Panc1 (cell line): ENCODE measurements at regions not wholly inside any gene's neighbourhood (a gene's known extent, or its start where the extent isn't known, plus 50 kb on each side); places are given as distances from the start of the nearest gene placed in this dataset.

Experiments used
- ATAC-seq: fragments of 200-7000 bp; cut with Tn5 transposase; 2 replicates; pipeline ENCODE4 v1.9.1; 2020; ENCODE audit warnings: mild to moderate bottlenecking, moderate library complexity
- BruUV-seq: library from RNA; stranded (reverse); fragments of 400-500 nt; replicated peaks from 2 replicates; lab custom pipeline; 2021; lab: Mats Ljungman, UMichigan
- CTCF ChIA-PET: fragments of 300-600 bp; sonication (Branson Sonifier 250); formaldehyde crosslinking; loops from one replicate; lab custom pipeline; 2022; ENCODE audit warnings: antibody characterized with exemption; lab: Charles Lee
- POLR2A ChIA-PET: fragments of 300-600 bp; sonication (Branson Sonifier 250); formaldehyde crosslinking; loops from one replicate; lab custom pipeline; 2022; ENCODE audit warnings: antibody characterized with exemption; lab: Charles Lee
- DNase-seq: peaks from one replicate; pipeline ENCODE4 v3.0.0-alpha.2; 2010; ENCODE audit warnings: low read depth, low spot score
- H3K27ac ChIP-seq: 2 replicates; pipeline ENCODE4 v1.5.1; 2011; ENCODE audit warnings: mild to moderate bottlenecking, low read length, inconsistent platforms
- H3K27me3 ChIP-seq: fragments of 200-500 bp; sonication (Bioruptor generic); 2 replicates; pipeline ENCODE4 v1.6.0; 2014; ENCODE audit warnings: low read length, inconsistent platforms; ENCODE audit not compliant: control insufficient read depth, insufficient read depth
- H3K36me3 ChIP-seq: fragments of 200-500 bp; sonication (Bioruptor generic); 2 replicates; pipeline ENCODE4 v1.5.1; 2014; ENCODE audit warnings: inconsistent platforms, mild to moderate bottlenecking, low read length, moderate library complexity; ENCODE audit not compliant: control insufficient read depth, insufficient read depth
- H3K4me1 ChIP-seq: 2 replicates; pipeline ENCODE4 v1.5.1; 2011; ENCODE audit warnings: inconsistent platforms, mild to moderate bottlenecking, low read length, moderate library complexity; ENCODE audit not compliant: control insufficient read depth, insufficient read depth
- H3K4me3 ChIP-seq, 2 experiments: 2 replicates each; pipeline ENCODE4 v1.5.1; 2011 to 2012; ENCODE audit warnings: low read depth in 2 of 2, low read length in 2 of 2, mild to moderate bottlenecking in 2 of 2, inconsistent platforms in 1 of 2, moderate library complexity in 1 of 2
- H3K9me3 ChIP-seq: fragments of 200-500 bp; sonication (Bioruptor generic); 2 replicates; pipeline ENCODE4 v1.5.1; 2014; ENCODE audit warnings: low read depth, mild to moderate bottlenecking, inconsistent platforms, low read length, moderate library complexity; ENCODE audit not compliant: control insufficient read depth, insufficient read depth
- CTCF ChIP-seq: fragments of 450-650 bp; IDR thresholded peaks from 2 replicates; pipeline ENCODE4 v1.5.1; 2017; ENCODE audit warnings: mild to moderate bottlenecking
- POLR2AphosphoS5 ChIP-seq: IDR thresholded peaks from 2 replicates; pipeline ENCODE4 v1.6.1; 2012; ENCODE audit warnings: mild to moderate bottlenecking, low read depth, low read length, moderate library complexity
- SIN3A ChIP-seq: IDR thresholded peaks from 2 replicates; pipeline ENCODE4 v1.6.1; 2012; ENCODE audit warnings: low read depth, mild to moderate bottlenecking, low read length, moderate library complexity, borderline replicate concordance; ENCODE audit not compliant: insufficient read depth
- TCF7L2 ChIP-seq: IDR thresholded peaks from 2 replicates; pipeline ENCODE4 v1.6.1; 2011; ENCODE audit warnings: mild to moderate bottlenecking, low read depth, low read length, inconsistent platforms
- in situ Hi-C: cut with HindIII; loops from 2 replicates; pipeline ENCODE4 v1.10.0; 2016; ENCODE audit warnings: low sequenced_read_pairs, low pct_unique_long_range_greater_than_20kb
- intact Hi-C: fragments of 100-400 bp; cut with micrococcal nuclease; formaldehyde crosslinking; loops from one replicate; pipeline ENCODE4 v1.10.0; 2022; ENCODE audit not compliant: unreplicated experiment
- TF ChIP-seq, protein P1 (sequence below), 2 experiments: IDR thresholded peaks; 2 replicates each; pipeline ENCODE4 v1.6.1; 2011 to 2012; ENCODE audit warnings: low read depth in 2 of 2, control low read depth in 1 of 2, low read length in 1 of 2, mild to moderate bottlenecking in 1 of 2, moderate library complexity in 1 of 2; ENCODE audit not compliant: insufficient read depth in 1 of 2

GRCh38 chr12:60616400-60616799, 1020.6 kb downstream of the SLC16A7 start:
- no TSS peak for BruUV-seq
- POLR2A ChIA-PET = no interaction called here
- ATAC-seq = no peak

DNA sequence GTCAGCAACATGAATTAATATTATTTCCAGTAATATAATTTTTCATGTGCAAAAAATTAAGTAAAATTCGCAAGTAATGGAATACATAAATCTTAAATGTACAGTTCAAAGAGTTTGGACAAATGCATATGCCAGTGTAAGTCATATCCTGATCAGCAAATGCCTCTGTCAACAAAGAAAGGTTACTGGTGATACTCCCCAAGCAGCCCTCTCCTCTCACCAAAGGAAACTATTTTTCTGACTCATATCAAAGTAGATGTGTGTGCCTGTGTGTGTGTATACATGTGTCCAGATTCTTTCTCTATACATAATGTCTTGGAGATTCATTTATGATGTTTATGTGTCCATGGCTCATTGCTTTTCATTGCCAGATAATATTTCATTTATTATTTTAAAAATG, 1035.0 kb downstream of the SLC16A7 start:
- BruUV-seq = no TSS peak
- Histone ChIP-seq H3K4me1 (no peaks in the 10 kb centered on the region), H3K27me3 (no peaks in the 10 kb centered on the region), H3K4me3 (no peak overlapping the region), H3K9me3 (no peaks in the 10 kb centered on the region), H3K27ac (no peak overlapping the region), H3K36me3 (no peaks in the 10 kb centered on the region; the same call in 1 of the 2 replicates)
- DNase-seq (no peak), ATAC-seq (no peak)
- in situ Hi-C loops (no loop called here), intact Hi-C loops (no loop called here)
- TF ChIP-seq, protein P1, sequence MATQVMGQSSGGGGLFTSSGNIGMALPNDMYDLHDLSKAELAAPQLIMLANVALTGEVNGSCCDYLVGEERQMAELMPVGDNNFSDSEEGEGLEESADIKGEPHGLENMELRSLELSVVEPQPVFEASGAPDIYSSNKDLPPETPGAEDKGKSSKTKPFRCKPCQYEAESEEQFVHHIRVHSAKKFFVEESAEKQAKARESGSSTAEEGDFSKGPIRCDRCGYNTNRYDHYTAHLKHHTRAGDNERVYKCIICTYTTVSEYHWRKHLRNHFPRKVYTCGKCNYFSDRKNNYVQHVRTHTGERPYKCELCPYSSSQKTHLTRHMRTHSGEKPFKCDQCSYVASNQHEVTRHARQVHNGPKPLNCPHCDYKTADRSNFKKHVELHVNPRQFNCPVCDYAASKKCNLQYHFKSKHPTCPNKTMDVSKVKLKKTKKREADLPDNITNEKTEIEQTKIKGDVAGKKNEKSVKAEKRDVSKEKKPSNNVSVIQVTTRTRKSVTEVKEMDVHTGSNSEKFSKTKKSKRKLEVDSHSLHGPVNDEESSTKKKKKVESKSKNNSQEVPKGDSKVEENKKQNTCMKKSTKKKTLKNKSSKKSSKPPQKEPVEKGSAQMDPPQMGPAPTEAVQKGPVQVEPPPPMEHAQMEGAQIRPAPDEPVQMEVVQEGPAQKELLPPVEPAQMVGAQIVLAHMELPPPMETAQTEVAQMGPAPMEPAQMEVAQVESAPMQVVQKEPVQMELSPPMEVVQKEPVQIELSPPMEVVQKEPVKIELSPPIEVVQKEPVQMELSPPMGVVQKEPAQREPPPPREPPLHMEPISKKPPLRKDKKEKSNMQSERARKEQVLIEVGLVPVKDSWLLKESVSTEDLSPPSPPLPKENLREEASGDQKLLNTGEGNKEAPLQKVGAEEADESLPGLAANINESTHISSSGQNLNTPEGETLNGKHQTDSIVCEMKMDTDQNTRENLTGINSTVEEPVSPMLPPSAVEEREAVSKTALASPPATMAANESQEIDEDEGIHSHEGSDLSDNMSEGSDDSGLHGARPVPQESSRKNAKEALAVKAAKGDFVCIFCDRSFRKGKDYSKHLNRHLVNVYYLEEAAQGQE (IDR thresholded peaks at IDR 0.05; ENCODE audit: insufficient read depth in 1 of 2, low read depth in 2 of 2, low read length in 1 of 2) = no peak
- TF ChIP-seq CTCF (no peak), SIN3A (no peak), TCF7L2 (no peak), POLR2AphosphoS5 (no peak)
- CTCF ChIA-PET = interaction anchor here (0.6 kb wide), 1 partner anchor 571 kb away, joined by 3 read pairs; no protein-coding TSS in a partner anchor
- POLR2A ChIA-PET = no interaction called here

More at GRCh38 chr12:60616400-60616799, 1020.6 kb downstream of the SLC16A7 start:
- Histone ChIP-seq H3K9me3 (no peaks in the 10 kb centered on the region; the same call in 1 of the 2 replicates), H3K27me3 (no peaks in the 10 kb centered on the region), H3K27ac (no peak overlapping the region), H3K4me3 (no peak overlapping the region), H3K36me3 (no peaks in the 10 kb centered on the region), H3K4me1 (no peaks in the 10 kb centered on the region)
- in situ Hi-C loops (no loop called here), intact Hi-C loops (no loop called here)
- TF ChIP-seq TCF7L2 (no peak), CTCF (no peak), POLR2AphosphoS5 (no peak), SIN3A (no peak)
- TF ChIP-seq, protein P1 (IDR thresholded peaks at IDR 0.05; ENCODE audit: insufficient read depth in 1 of 2, low read depth in 2 of 2, low read length in 1 of 2) = no peak
- no peak for DNase-seq
- CTCF ChIA-PET = no interaction called here
